K562 (cell line): ENCODE measurements at regions not wholly inside any gene's neighbourhood (a gene's known extent, or its start where the extent isn't known, plus 50 kb on each side); places are given as distances from the start of the nearest gene placed in this dataset.

Experiments
- HDGF ChIP-seq: fragments of 450-650 bp; IDR thresholded peaks from 2 replicates; pipeline ENCODE4 v1.6.1; 2016
- PRMT5 ChIP-seq: sonication (generic); formaldehyde crosslinking; IDR thresholded peaks from 2 replicates; pipeline ENCODE4 v1.5.0; 2020; ENCODE audit warnings: missing genetic modification reagents
- TARDBP ChIP-seq: fragments of 450-650 bp; IDR thresholded peaks from 2 replicates; pipeline ENCODE4 v1.6.1; 2016
- ZNF75A ChIP-seq: fragments of 450-650 bp; formaldehyde crosslinking; IDR thresholded peaks from 2 replicates; pipeline ENCODE4 v1.4.0; 2020; ENCODE audit warnings: mild to moderate bottlenecking
- ZNF780A ChIP-seq: fragments of 250-450 bp; sonication (Bioruptor Pico); IDR thresholded peaks from 2 replicates; pipeline ENCODE4 v1.5.0; 2021; ENCODE audit warnings: mild to moderate bottlenecking
- TF ChIP-seq, protein P1 (sequence below): fragments of 450-650 bp; IDR thresholded peaks from 2 replicates; pipeline ENCODE4 v1.6.1; 2016; ENCODE audit warnings: mild to moderate bottlenecking, moderate library complexity
- TF ChIP-seq, protein P2 (sequence below): fragments of 450-650 bp; IDR thresholded peaks from 2 replicates; pipeline ENCODE4 v1.6.1; 2016; ENCODE audit warnings: low read depth, mild to moderate bottlenecking, moderate library complexity
- TF ChIP-seq, protein P3 (sequence below): sonication (generic); formaldehyde crosslinking; IDR thresholded peaks from 2 replicates; pipeline ENCODE4 v1.8.1; 2022; ENCODE audit warnings: missing genetic modification reagents
- TF ChIP-seq, protein P4 (sequence below): sonication (generic); formaldehyde crosslinking; IDR thresholded peaks from 2 replicates; pipeline ENCODE4 v1.8.0; 2022; ENCODE audit warnings: mild to moderate bottlenecking, low read depth, missing genetic modification reagents

DNA sequence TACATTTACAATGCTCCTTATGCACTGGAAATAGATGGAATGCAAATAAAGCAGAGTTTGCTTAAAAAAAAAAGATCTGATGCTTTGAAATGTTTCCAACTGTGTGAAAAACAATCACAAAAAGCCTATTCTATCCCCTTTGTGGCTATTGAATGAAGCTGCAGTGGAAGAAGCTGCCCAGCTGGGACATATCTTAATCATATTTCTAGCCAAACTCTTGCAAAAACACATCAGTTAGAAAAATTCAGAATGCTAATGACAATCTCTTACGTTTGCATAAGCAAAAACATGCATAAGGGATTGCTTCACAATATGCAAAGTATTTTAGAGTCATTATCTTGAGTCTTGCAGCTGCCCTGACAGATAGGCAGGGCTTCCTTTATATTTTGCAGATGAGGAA is 526.4 kb upstream of the USP24 start (continued):
- TF ChIP-seq, protein P1, sequence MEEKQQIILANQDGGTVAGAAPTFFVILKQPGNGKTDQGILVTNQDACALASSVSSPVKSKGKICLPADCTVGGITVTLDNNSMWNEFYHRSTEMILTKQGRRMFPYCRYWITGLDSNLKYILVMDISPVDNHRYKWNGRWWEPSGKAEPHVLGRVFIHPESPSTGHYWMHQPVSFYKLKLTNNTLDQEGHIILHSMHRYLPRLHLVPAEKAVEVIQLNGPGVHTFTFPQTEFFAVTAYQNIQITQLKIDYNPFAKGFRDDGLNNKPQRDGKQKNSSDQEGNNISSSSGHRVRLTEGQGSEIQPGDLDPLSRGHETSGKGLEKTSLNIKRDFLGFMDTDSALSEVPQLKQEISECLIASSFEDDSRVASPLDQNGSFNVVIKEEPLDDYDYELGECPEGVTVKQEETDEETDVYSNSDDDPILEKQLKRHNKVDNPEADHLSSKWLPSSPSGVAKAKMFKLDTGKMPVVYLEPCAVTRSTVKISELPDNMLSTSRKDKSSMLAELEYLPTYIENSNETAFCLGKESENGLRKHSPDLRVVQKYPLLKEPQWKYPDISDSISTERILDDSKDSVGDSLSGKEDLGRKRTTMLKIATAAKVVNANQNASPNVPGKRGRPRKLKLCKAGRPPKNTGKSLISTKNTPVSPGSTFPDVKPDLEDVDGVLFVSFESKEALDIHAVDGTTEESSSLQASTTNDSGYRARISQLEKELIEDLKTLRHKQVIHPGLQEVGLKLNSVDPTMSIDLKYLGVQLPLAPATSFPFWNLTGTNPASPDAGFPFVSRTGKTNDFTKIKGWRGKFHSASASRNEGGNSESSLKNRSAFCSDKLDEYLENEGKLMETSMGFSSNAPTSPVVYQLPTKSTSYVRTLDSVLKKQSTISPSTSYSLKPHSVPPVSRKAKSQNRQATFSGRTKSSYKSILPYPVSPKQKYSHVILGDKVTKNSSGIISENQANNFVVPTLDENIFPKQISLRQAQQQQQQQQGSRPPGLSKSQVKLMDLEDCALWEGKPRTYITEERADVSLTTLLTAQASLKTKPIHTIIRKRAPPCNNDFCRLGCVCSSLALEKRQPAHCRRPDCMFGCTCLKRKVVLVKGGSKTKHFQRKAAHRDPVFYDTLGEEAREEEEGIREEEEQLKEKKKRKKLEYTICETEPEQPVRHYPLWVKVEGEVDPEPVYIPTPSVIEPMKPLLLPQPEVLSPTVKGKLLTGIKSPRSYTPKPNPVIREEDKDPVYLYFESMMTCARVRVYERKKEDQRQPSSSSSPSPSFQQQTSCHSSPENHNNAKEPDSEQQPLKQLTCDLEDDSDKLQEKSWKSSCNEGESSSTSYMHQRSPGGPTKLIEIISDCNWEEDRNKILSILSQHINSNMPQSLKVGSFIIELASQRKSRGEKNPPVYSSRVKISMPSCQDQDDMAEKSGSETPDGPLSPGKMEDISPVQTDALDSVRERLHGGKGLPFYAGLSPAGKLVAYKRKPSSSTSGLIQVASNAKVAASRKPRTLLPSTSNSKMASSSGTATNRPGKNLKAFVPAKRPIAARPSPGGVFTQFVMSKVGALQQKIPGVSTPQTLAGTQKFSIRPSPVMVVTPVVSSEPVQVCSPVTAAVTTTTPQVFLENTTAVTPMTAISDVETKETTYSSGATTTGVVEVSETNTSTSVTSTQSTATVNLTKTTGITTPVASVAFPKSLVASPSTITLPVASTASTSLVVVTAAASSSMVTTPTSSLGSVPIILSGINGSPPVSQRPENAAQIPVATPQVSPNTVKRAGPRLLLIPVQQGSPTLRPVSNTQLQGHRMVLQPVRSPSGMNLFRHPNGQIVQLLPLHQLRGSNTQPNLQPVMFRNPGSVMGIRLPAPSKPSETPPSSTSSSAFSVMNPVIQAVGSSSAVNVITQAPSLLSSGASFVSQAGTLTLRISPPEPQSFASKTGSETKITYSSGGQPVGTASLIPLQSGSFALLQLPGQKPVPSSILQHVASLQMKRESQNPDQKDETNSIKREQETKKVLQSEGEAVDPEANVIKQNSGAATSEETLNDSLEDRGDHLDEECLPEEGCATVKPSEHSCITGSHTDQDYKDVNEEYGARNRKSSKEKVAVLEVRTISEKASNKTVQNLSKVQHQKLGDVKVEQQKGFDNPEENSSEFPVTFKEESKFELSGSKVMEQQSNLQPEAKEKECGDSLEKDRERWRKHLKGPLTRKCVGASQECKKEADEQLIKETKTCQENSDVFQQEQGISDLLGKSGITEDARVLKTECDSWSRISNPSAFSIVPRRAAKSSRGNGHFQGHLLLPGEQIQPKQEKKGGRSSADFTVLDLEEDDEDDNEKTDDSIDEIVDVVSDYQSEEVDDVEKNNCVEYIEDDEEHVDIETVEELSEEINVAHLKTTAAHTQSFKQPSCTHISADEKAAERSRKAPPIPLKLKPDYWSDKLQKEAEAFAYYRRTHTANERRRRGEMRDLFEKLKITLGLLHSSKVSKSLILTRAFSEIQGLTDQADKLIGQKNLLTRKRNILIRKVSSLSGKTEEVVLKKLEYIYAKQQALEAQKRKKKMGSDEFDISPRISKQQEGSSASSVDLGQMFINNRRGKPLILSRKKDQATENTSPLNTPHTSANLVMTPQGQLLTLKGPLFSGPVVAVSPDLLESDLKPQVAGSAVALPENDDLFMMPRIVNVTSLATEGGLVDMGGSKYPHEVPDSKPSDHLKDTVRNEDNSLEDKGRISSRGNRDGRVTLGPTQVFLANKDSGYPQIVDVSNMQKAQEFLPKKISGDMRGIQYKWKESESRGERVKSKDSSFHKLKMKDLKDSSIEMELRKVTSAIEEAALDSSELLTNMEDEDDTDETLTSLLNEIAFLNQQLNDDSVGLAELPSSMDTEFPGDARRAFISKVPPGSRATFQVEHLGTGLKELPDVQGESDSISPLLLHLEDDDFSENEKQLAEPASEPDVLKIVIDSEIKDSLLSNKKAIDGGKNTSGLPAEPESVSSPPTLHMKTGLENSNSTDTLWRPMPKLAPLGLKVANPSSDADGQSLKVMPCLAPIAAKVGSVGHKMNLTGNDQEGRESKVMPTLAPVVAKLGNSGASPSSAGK: no peak
- TF ChIP-seq, protein P2, sequence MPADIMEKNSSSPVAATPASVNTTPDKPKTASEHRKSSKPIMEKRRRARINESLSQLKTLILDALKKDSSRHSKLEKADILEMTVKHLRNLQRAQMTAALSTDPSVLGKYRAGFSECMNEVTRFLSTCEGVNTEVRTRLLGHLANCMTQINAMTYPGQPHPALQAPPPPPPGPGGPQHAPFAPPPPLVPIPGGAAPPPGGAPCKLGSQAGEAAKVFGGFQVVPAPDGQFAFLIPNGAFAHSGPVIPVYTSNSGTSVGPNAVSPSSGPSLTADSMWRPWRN: no peak
- TF ChIP-seq TARDBP (no peak), ZNF780A (CRISPR knock-in tag) (no peak), ZNF75A (CRISPR knock-in tag) (no peak), HDGF (no peak), PRMT5 (CRISPR knock-in tag) (no peak)
- TF ChIP-seq, protein P3, sequence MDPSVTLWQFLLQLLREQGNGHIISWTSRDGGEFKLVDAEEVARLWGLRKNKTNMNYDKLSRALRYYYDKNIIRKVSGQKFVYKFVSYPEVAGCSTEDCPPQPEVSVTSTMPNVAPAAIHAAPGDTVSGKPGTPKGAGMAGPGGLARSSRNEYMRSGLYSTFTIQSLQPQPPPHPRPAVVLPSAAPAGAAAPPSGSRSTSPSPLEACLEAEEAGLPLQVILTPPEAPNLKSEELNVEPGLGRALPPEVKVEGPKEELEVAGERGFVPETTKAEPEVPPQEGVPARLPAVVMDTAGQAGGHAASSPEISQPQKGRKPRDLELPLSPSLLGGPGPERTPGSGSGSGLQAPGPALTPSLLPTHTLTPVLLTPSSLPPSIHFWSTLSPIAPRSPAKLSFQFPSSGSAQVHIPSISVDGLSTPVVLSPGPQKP (CRISPR knock-in tag): no peak
- TF ChIP-seq, protein P4, sequence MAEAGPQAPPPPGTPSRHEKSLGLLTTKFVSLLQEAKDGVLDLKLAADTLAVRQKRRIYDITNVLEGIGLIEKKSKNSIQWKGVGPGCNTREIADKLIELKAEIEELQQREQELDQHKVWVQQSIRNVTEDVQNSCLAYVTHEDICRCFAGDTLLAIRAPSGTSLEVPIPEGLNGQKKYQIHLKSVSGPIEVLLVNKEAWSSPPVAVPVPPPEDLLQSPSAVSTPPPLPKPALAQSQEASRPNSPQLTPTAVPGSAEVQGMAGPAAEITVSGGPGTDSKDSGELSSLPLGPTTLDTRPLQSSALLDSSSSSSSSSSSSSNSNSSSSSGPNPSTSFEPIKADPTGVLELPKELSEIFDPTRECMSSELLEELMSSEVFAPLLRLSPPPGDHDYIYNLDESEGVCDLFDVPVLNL (CRISPR knock-in tag): no peak
